ENCODE measurements at regions not wholly inside any gene's neighbourhood (a gene's known extent, or its start where the extent isn't known, plus 50 kb on each side); places are given as distances from the start of the nearest gene placed in this dataset.
"Not testable (repeated sequence)": the region's sequence is repeated elsewhere in the genome, so short reads cannot be mapped to it uniquely, and the experiment has no call there.

- DNase-seq (ENCODE audit: low read depth in 4 of 4, low spot score in 1 of 4): no peak
Measured at GRCh38 chr2:61632276-61633169, 94.4 kb upstream of the XPO1 start.

DNA sequence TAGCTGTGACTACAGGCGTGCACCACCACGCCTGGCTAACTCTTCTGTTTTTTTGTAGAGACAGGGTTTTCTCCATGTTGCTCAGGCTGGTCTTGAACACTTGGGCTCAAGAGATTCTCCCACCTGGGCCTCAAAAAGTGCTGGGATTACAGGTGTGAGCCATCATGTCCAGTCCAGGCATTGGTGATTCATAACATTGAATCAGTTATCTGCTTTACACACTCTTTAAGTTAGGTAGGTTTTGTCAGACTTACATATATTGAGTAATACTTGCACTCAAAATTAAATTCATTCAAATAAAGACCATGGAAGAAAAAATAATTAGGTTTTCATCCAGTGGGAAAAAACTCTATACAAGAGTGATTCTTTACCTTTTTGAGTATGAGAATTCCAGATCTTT, 93.2 kb upstream of the XPO1 start:
- DNase-seq (ENCODE audit: low read depth in 4 of 4, low spot score in 1 of 4): no peak

- DNase-seq (ENCODE audit: low read depth in 4 of 4, low spot score in 1 of 4): no peak
Measured at GRCh38 chr2:61626827-61627226, 88.7 kb upstream of the XPO1 start.

DNA sequence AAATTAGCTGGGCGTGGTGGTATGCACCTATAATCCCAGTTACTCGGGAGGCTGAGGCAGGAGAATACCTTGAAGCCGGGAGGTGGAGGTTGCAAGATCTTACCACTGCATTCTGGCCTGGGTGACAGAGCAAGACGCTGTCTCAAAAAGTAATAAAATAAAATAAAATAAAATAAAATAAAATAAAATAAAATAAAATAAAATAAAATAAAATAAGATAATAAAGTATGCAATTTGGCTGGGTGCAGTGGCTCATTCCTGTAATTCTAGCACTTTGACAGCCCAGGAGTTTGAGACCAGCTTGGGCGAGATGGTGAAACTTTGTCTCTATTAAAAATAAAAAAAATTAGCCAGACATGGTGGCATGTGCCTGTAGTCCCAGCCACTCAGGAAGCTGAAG, 85.6 kb upstream of the XPO1 start:
- DNase-seq (ENCODE audit: low read depth in 4 of 4, low spot score in 1 of 4): no peak

- DNase-seq (ENCODE audit: low read depth in 4 of 4, low spot score in 1 of 4): no peak
Measured at GRCh38 chr2:61620244-61621159, 82.3 kb upstream of the XPO1 start.

DNA sequence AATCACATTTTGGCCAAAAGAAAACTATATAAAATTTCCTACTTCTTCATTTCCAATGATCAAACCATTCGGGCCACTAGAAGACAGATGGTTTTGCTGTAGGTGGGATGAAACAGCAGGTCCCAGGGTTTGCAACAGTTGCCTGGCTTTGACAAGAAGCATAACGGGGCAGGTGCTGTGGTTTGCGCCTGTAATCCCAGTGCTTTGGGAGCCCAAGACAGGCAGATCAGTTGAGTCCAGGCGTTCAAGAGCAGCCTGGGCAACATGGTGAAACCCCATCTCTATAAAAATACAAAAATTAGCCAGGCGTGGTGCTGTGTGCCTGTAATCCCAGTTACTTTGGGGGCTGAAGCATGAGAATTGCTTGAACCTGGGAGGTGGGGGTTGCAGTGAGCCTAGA, 81.4 kb upstream of the XPO1 start:
- DNase-seq (ENCODE audit: low read depth in 4 of 4, low spot score in 1 of 4): no peak

DNA sequence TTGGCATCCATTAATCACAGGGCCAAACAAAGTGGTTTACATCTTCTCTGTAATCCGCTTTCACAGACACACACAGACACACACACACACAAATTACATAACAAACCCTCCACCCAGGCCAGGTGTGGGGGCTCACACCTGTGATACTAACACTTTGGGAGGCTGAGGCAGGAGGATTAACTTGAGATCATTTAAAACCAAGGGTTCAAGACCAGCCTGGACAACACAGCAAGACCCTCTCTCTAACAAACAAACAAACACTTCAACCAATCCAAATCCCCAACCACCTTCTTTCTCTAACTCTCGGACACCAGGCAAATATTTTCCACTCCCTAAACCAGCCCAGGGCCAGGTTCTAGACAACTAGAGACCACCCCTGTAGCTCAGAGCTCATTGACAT, 79.5 kb upstream of the XPO1 start:
- no peak for DNase-seq (ENCODE audit: low read depth in 4 of 4, low spot score in 1 of 4)

GRCh38 chr2:61605245-61605644, 67.1 kb upstream of the XPO1 start:
- DNase-seq (ENCODE audit: low read depth in 4 of 4, low spot score in 1 of 4): no peak

DNA sequence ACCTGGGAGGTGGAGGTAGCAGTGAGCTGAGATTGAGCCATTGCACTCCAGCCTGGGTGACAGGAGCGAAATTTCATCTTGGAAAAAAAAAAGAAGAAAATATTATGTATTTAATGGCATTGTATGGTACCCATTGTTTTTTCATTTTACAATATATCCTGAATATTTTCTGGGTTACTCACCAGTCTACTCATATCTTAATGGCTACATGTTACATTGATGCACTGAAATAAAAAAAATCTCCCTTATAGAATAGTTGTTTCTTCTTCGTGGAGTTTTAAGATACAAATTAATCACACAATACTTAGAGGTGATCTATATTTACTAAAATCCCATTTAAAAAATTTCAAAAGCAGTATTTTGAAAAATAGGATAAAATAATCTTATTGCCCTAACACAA, 66.3 kb upstream of the XPO1 start:
- DNase-seq (ENCODE audit: low read depth in 4 of 4, low spot score in 1 of 4): no peak

DNA sequence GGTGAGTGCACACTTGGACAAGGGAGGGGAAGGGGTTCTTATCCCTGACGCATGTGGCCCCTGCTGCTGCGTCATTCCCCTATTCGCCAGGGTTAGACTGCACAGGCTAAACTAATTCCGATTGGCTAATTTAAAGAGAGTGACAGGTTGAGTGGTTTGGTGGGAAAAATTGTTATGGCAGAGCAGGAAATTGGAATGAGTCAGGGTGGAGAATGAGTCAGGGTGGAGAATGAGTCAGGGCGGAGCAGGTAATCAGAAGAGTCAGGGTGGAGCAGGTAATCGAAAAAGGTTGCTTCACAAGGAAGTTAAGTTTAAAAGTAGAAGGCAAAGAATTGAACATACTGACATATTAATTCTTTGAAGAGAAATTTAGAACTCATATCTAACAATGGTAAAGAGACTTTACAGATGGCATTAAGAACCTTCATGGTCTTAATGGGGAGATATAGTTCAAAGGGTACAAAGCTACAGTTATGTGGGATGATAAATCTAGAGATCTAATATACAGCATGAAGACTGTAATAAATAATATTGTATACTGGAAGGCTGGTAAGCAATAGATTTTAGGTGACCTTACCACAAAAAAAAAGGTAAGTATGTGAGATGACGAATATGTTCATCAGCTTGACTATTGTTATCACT, 60.5 kb upstream of the XPO1 start:
- peak in 1 of 4 experiments; percentile 5 for DNase-seq (ENCODE audit: low read depth in 4 of 4, low spot score in 1 of 4)

DNA sequence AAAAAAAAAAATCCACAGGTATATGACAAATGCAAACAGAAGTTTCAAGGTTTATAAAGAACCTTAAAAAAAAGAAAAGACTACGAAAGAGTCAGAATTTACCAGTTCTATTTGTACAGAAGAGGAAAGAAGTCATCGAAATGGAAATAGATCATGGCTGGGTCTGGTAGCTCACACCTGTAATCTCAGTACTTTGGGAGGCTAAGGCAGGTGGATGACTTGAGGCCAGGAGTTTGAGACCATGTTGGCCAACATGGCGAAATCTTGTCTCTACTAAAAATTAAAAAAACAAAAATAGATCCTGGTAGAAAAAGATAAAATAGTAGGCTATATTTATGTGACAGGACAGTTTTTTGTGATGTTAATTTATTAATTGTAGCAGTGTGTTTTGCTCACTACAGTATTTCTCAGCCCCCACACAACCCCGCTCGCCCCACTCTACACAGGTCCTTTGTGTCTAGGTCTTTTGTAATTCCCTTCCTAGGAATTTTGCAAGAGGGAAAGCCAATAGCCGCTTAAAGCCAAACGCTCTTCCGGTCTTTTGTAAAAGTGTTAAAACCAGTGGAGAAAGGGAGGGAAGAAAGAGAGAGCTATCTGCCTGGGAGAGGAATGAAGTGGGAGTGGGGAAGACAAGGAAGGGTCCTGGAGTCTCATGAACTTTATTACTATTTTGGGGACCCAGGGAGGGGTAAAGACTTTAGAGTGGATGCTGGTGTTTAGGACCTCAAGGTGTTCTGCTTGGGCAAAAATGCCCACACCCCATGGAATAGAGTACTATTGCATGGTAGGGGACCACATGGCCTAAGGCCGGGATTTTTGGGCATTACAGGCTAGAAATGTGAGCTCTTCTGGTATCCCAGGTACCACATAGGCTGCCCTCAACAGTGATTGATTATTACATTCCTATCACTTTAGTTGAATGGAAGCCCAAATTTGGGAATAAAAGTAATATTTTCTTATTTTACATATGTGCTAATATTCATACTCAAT, 59.4 kb upstream of the XPO1 start:
- DNase-seq (ENCODE audit: low read depth in 4 of 4, low spot score in 1 of 4): no peak

- DNase-seq (ENCODE audit: low read depth in 4 of 4, low spot score in 1 of 4): not testable (repeated sequence)
Measured at GRCh38 chr2:61594201-61594600, 56.0 kb upstream of the XPO1 start.

DNA sequence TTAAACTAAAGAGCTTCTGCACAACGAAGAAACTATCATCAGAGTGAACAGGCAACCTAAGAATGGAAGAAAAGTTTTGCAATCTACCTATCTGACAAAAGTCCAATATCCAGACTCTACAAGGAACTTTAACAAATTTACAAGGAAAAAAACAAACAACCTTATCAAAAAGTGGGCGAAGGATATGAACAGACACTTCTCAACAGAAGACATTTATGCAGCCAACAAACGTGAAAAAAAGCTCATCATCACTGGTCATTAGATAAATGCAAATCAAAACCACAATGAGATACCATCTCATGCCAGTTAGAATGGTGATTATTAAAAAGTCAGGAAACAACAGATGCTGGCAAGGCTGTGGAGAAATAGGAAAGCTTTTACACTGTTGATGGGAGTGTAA, 55.5 kb upstream of the XPO1 start:
- not testable (repeated sequence) for DNase-seq (ENCODE audit: low read depth in 4 of 4, low spot score in 1 of 4)

DNA sequence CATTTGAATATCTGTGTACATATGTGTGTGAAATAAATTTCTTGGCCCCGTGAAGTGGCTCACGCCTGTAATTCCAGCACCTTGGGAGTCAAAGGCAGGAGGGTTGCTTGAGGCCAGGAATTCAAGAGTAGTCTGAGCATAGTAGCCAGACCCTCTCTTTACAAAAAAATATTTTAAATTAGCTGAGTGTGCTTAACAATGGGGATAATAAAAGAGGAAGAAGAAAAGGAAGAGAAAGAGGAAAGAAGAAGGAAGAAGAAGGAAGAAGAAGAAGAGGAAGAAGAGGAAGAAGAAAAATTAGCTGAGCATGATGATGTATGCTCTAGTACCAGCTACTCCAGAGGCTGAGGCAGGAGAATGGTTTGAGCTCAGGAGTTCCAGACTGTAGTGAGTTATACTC, 52.1 kb upstream of the XPO1 start:
- no peak for DNase-seq (ENCODE audit: low read depth in 4 of 4, low spot score in 1 of 4)

DNA sequence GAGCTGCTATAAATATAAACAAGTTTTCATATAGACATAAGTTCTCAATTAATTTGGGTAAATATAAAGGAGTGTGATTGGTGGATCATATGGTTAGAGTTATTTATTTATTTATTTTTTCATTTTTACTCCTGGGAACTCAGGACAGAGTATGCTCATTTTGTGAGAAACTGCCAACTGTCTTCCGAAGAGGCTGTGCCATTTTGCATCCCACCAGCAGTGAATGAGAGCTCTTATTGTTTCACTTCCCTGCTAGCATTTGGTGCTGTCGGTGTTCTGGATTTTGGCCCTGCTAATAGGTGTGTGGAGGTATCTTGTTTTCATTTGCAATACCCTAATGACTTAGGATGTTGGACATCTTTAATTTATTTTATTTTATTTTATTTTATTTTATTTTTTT, 50.4 kb upstream of the XPO1 start:
- no peak for DNase-seq (ENCODE audit: low read depth in 4 of 4, low spot score in 1 of 4)
